H9 (cell line): ENCODE measurements at regions not wholly inside any gene's neighbourhood (a gene's known extent, or its start where the extent isn't known, plus 50 kb on each side); places are given as distances from the start of the nearest gene placed in this dataset.
A peak's percentile ranks its signal among the peaks of the same experiment; 100 is the strongest.

Experiments
- DNase-seq: peaks from one replicate; pipeline ENCODE4 v3.0.0-alpha.2; 2017
- H2AFZ ChIP-seq: one replicate; pipeline ENCODE4 v1.6.1; 2013; ENCODE audit warnings: mild to moderate bottlenecking, low read length, control low read depth, moderate library complexity
- H2AK5ac ChIP-seq: 2 replicates; pipeline ENCODE4 v1.6.1; 2013; ENCODE audit warnings: low read length, control low read depth, mixed read lengths; ENCODE audit not compliant: insufficient read length
- H2BK120ac ChIP-seq: one replicate; pipeline ENCODE4 v1.6.1; 2013; ENCODE audit warnings: low read depth, mild to moderate bottlenecking, low read length, control low read depth, inconsistent platforms; ENCODE audit not compliant: poor library complexity, severe bottlenecking
- H2BK12ac ChIP-seq: 2 replicates; pipeline ENCODE4 v1.6.1; 2013; ENCODE audit warnings: low read length, control low read depth, mixed read lengths, low read depth; ENCODE audit not compliant: insufficient read length
- H2BK15ac ChIP-seq: 2 replicates; pipeline ENCODE4 v1.6.1; 2013; ENCODE audit warnings: low read depth, low read length, control low read depth
- H2BK20ac ChIP-seq: one replicate; pipeline ENCODE4 v1.6.1; 2013; ENCODE audit warnings: low read depth, mild to moderate bottlenecking, low read length, control low read depth, inconsistent platforms; ENCODE audit not compliant: poor library complexity, severe bottlenecking
- H2BK5ac ChIP-seq: 2 replicates; pipeline ENCODE4 v1.6.1; 2013; ENCODE audit warnings: low read length, control low read depth, mixed read lengths; ENCODE audit not compliant: insufficient read length
- H3K14ac ChIP-seq: 2 replicates; pipeline ENCODE4 v1.6.1; 2013; ENCODE audit warnings: low read length, control low read depth; ENCODE audit not compliant: insufficient read depth
- H3K18ac ChIP-seq: 2 replicates; pipeline ENCODE4 v1.6.1; 2013; ENCODE audit warnings: low read depth, mild to moderate bottlenecking, mixed read lengths, low read length, control low read depth; ENCODE audit not compliant: insufficient read length
- H3K23ac ChIP-seq: 2 replicates; pipeline ENCODE4 v1.6.1; 2013; ENCODE audit warnings: low read length, control low read depth, mixed read lengths, low read depth; ENCODE audit not compliant: insufficient read length
- H3K23me2 ChIP-seq: 2 replicates; pipeline ENCODE4 v1.6.1; 2013; ENCODE audit warnings: low read depth, mild to moderate bottlenecking, mixed read lengths, low read length, control low read depth; ENCODE audit not compliant: insufficient read length, poor library complexity, severe bottlenecking
- H3K27ac ChIP-seq: 2 replicates; pipeline ENCODE4 v1.5.1; 2013; ENCODE audit warnings: low read length, control low read depth, mixed read lengths, low read depth; ENCODE audit not compliant: insufficient read length
- H3K27me3 ChIP-seq: 2 replicates; pipeline ENCODE4 v1.6.1; 2013; ENCODE audit warnings: low read length, control low read depth, inconsistent platforms; ENCODE audit not compliant: insufficient read depth
- H3K4ac ChIP-seq: 2 replicates; pipeline ENCODE4 v1.6.1; 2013; ENCODE audit warnings: low read depth, mild to moderate bottlenecking, control low read depth, inconsistent platforms, low read length, moderate library complexity
- H3K4me1 ChIP-seq: 2 replicates; pipeline ENCODE4 v1.6.1; 2013; ENCODE audit warnings: low read length, control low read depth, inconsistent platforms; ENCODE audit not compliant: insufficient read depth
- H3K4me2 ChIP-seq: 2 replicates; pipeline ENCODE4 v1.6.1; 2013; ENCODE audit warnings: low read length, control low read depth, mixed read lengths; ENCODE audit not compliant: insufficient read length, insufficient read depth
- H3K56ac ChIP-seq: 2 replicates; pipeline ENCODE4 v1.6.1; 2013; ENCODE audit warnings: low read depth, mild to moderate bottlenecking, mixed read lengths, low read length, control low read depth; ENCODE audit not compliant: insufficient read length
- H3K79me1 ChIP-seq: 2 replicates; pipeline ENCODE4 v1.6.1; 2013; ENCODE audit warnings: low read depth, mild to moderate bottlenecking, moderate library complexity, low read length, control low read depth, inconsistent platforms; ENCODE audit not compliant: insufficient read depth, poor library complexity, severe bottlenecking
- H3K79me2 ChIP-seq: 2 replicates; pipeline ENCODE4 v1.6.1; 2013; ENCODE audit warnings: low read length, control low read depth, inconsistent platforms; ENCODE audit not compliant: insufficient read depth
- H3K9ac ChIP-seq: 2 replicates; pipeline ENCODE4 v1.6.1; 2013; ENCODE audit warnings: low read length, control low read depth, mixed read lengths; ENCODE audit not compliant: insufficient read length; ENCODE audit errors: extremely low read depth
- H3K9me3 ChIP-seq: one replicate; pipeline ENCODE4 v1.6.1; 2013; ENCODE audit warnings: low read depth, low read length, inconsistent platforms; ENCODE audit not compliant: control insufficient read depth
- H3T11ph ChIP-seq: one replicate; pipeline ENCODE4 v1.6.1; 2013; ENCODE audit warnings: mild to moderate bottlenecking, low read length, control low read depth, inconsistent platforms
- H4K20me1 ChIP-seq: one replicate; pipeline ENCODE4 v1.6.1; 2013; ENCODE audit not compliant: control insufficient read depth, insufficient read length, insufficient read depth
- H4K5ac ChIP-seq: 2 replicates; pipeline ENCODE4 v1.6.1; 2013; ENCODE audit warnings: low read depth, mild to moderate bottlenecking, mixed read lengths, low read length, control low read depth; ENCODE audit not compliant: insufficient read length
- H4K8ac ChIP-seq: replicated peaks from 2 replicates; pipeline ENCODE4 v1.6.1; 2013; ENCODE audit warnings: low read length, control low read depth, mixed read lengths, low read depth; ENCODE audit not compliant: insufficient read length
- H4K91ac ChIP-seq: 2 replicates; pipeline ENCODE4 v1.6.1; 2013; ENCODE audit warnings: low read depth, mild to moderate bottlenecking, moderate library complexity, mixed read lengths, low read length, control low read depth; ENCODE audit not compliant: insufficient read length
- H3K27ac Mint-ChIP-seq, 3 experiments: 2 replicates in 2 of 3; 3 replicates in 1 of 3; pipeline ENCODE4 v1.8.0; 2020 to 2021; ENCODE audit warnings: mixed read lengths in 3 of 3, mild to moderate bottlenecking in 1 of 3, moderate library complexity in 1 of 3
- H3K27me3 Mint-ChIP-seq: 2 replicates; pipeline ENCODE4 v1.8.0; 2021; ENCODE audit warnings: low read depth, mild to moderate bottlenecking, moderate library complexity, mixed read lengths
- H3K36me3 Mint-ChIP-seq, 3 experiments: 2 replicates in 2 of 3; 3 replicates in 1 of 3; pipeline ENCODE4 v1.8.0; 2020 to 2021; ENCODE audit warnings: low read depth in 3 of 3, mixed read lengths in 3 of 3; ENCODE audit not compliant: insufficient read depth in 1 of 3
- H3K4me1 Mint-ChIP-seq, 2 experiments: 2 replicates each; pipeline ENCODE4 v1.8.0; 2020; ENCODE audit warnings: mixed read lengths in 2 of 2
- H3K4me3 Mint-ChIP-seq, 2 experiments: 2 replicates in 1 of 2; 3 replicates in 1 of 2; pipeline ENCODE4 v1.8.0; 2020 to 2021; ENCODE audit warnings: mild to moderate bottlenecking in 2 of 2, mixed read lengths in 2 of 2, moderate library complexity in 1 of 2
- H3K9me3 Mint-ChIP-seq, 2 experiments: 2 replicates in 1 of 2; 3 replicates in 1 of 2; pipeline ENCODE4 v1.8.0; 2020; ENCODE audit warnings: mild to moderate bottlenecking in 2 of 2, mixed read lengths in 2 of 2, moderate library complexity in 1 of 2
- CTCF ChIP-seq: fragments of 200-600 bp; sonication (generic); conservative IDR thresholded peaks from 3 replicates; pipeline ENCODE4 v1.8.0; 2021; ENCODE audit warnings: antibody characterized with exemption, mild to moderate bottlenecking
- WGBS: extraction: QIAGEN DNeasy Blood & Tissue Kit; methylation state at CpG from one replicate; pipeline ENCODE4 v1.1.7; 2013; ENCODE audit warnings: missing lambda C conversion rate, low lambda C conversion rate, mixed read lengths; ENCODE audit not compliant: insufficient read length; ENCODE audit errors: extremely low coverage; 5-methylcytosine and 5-hydroxymethylcytosine counted together

DNA sequence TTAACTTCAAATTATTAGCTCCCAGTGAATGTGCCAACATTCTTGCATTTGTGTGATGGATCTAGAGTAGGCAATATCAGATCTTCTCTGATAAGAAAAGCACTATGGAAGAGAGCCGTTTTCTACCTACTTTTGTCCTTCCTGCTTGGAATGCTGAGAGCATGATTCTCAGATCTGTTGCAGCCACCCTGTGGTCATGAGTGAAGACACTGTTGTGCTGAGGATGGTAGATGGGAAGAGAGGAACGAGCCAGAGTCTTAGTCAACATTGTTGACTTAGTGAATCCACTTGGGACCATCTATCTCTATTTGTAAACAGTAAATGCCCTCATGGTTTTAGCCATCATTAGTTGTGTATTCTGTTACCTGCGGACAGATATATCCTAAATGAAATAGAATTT, 202.6 kb downstream of the CD109 start:
- H3K9me3 ChIP-seq, result no peaks in the 10 kb centered on the region
- no peak overlapping the region for H4K91ac ChIP-seq
- H2BK5ac ChIP-seq, result no peak overlapping the region
- no peak overlapping the region for H2AK5ac ChIP-seq
- H3K4me2 ChIP-seq, result no peak overlapping the region
- H2BK15ac ChIP-seq, result no peak overlapping the region
- no peaks in the 10 kb centered on the region for H4K20me1 ChIP-seq
- no peaks in the 10 kb centered on the region for H3K27me3 ChIP-seq
- H3K9ac ChIP-seq, result no peak overlapping the region
- H3K27ac ChIP-seq, result no peak overlapping the region
- no peak overlapping the region for H3K4ac ChIP-seq
- Mint-ChIP-seq H3K4me3 (no peak overlapping the region), H3K27me3 (no peaks in the 10 kb centered on the region), H3K36me3 (peaks cover 4 to 15% (median 5%) of the 10 kb centered on the region in 3 experiments; a peak in 5 of 7 replicates), H3K9me3 (peaks cover 18 to 19% of the 10 kb centered on the region in 2 experiments), H3K4me1 (no peaks in the 10 kb centered on the region), H3K27ac (no peak overlapping the region)
- H2BK120ac ChIP-seq, result no peak overlapping the region
- no peak overlapping the region for H4K8ac ChIP-seq
- no peaks in the 10 kb centered on the region for H3K79me2 ChIP-seq
- no peak overlapping the region for H3K14ac ChIP-seq
- no peaks in the 10 kb centered on the region for H3K79me1 ChIP-seq
- H3K23me2 ChIP-seq, result no peaks in the 10 kb centered on the region
- no peak overlapping the region for H2AFZ ChIP-seq
- no peaks in the 10 kb centered on the region for H3K4me1 ChIP-seq
- H3K23ac ChIP-seq, result no peak overlapping the region
- H4K5ac ChIP-seq, result no peak overlapping the region
- peak; percentile 37; the same call in 2 of the 3 replicates for TF ChIP-seq CTCF
- no peak overlapping the region for H3T11ph ChIP-seq
- no peak overlapping the region for H2BK20ac ChIP-seq
- no peak overlapping the region for H3K18ac ChIP-seq
- H2BK12ac ChIP-seq, result no peak overlapping the region
- H3K56ac ChIP-seq, result no peak overlapping the region
- DNase-seq, result no peak
- WGBS, result no CpG with 5 or more reads among the region's 3 CpGs
